ENCODE measurements at regions not wholly inside any gene's neighbourhood (a gene's known extent, or its start where the extent isn't known, plus 50 kb on each side); places are given as distances from the start of the nearest gene placed in this dataset.

DNA sequence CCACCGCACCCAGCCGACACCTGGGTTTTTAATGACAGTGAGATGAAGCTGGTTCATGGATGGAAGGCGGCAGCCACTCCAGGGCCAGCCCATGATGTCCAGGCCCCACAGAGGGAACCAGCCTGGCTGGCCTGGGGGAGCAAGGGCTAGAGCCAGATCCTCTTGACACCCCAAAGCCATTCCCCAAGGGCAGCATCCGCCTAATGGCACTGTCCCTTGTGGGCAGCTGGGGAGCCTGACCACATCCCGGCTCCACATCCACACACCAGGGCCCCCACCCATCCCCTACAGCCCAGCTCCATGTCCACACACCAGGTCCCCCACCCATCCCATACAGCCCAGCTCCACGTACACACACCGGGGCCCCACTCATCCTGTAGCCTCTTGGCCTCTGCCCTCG, 53.3 kb upstream of the ACSF3 start:
- TF ChIP-seq SMC3 (IDR thresholded peaks at IDR 0.05; ENCODE audit: low read depth, low read length) (no peak), FOXJ3 (CRISPR knock-in tag; IDR thresholded peaks at IDR 0.05) (no peak), SIN3A (IDR thresholded peaks at IDR 0.05; ENCODE audit: borderline replicate concordance, low read depth, low read length) (no peak)
- ChIA-PET POLR2A (no interaction called here), CTCF (interaction anchor here (0.9 to 1.1 kb wide), 3 partner anchors 10 to 30 kb away, joined by 3 read pairs; no protein-coding TSS in a partner anchor)
- H3K9me3 ChIP-seq: no peaks in the 10 kb centered on the region
- H3K4me3 ChIP-seq (ENCODE audit: low read depth in 2 of 2, low read length in 1 of 2): no peak overlapping the region
- DNase-seq: no peak
- no peak overlapping the region for H3K27ac ChIP-seq (ENCODE audit: low read depth in 2 of 2, low read length in 1 of 2)
- H4K20me1 ChIP-seq (ENCODE audit: insufficient read depth): no peaks in the 10 kb centered on the region
- H3K36me3 ChIP-seq (replicated peaks in 1 of 2; ENCODE audit: control insufficient read depth in 1 of 2, insufficient read depth in 2 of 2, low read length in 1 of 2): no peaks in the 10 kb centered on the region
- H3K4me1 ChIP-seq (ENCODE audit: control insufficient read depth in 1 of 2, insufficient read depth in 2 of 2, low read depth in 1 of 2, low read length in 1 of 2): peaks cover 0 to 12% of the 10 kb centered on the region in 2 experiments; a peak in 1 of 4 replicates
- H3K9ac ChIP-seq: no peak overlapping the region
- H2AFZ ChIP-seq (ENCODE audit: low read depth): no peak overlapping the region
- WGBS (ENCODE audit: low lambda C conversion rate): 57% methylated on average over 6 of the region's 8 CpGs
- H3K9me2 ChIP-seq: no peaks in the 10 kb centered on the region
- no peaks in the 10 kb centered on the region for H3F3A ChIP-seq (replicated peaks; ENCODE audit: insufficient read depth)
- peaks cover 5% of the 10 kb centered on the region for H3K27me3 ChIP-seq (ENCODE audit: insufficient read depth)
- H3K4me2 ChIP-seq: no peak overlapping the region
- H3K79me2 ChIP-seq (ENCODE audit: insufficient read depth): no peaks in the 10 kb centered on the region

DNA sequence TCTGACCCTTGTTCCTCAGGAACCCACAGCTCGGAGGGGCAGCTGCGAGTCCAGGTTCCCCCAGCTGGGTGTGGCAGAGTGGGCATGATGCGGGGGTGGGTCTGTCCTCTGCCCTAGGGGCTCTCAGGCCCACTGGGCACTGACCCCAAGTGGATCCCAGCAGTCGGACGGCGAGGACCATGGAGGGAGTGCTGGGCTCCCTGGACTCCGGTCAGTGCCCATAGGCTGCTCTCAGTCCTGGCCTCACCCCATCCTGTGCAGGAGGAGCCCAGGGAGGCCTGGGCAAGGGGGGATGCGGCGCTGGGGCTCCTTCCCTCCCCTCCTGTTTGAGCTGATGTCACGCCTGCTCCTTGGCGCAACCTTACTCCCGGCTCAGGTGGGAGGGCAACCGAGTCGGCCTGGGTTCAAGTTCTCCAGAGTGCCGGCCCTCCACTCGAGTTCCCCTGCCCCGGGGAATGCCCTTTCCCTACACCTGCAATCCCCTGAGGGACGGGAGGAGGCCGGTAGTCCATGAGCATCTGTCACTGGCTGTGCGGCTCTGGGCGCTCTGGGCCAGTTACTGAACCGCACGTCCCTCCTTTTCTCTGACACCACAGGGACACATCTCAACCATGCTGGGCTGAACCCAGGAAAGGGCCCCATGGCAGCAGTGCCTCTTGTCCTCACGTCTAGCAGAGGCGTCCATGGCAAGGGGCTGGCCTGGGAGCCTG, 52.6 kb upstream of the ACSF3 start:
- no peak for TF ChIP-seq RAD21 (IDR thresholded peaks at IDR 0.05; ENCODE audit: low read length)
- TF ChIP-seq RXRA (IDR thresholded peaks at IDR 0.05; ENCODE audit: borderline replicate concordance, low read depth): no peak
- ChIA-PET POLR2A (no interaction called here), CTCF (interaction anchor here (0.9 to 1.1 kb wide), 2 partner anchors 17 to 29 kb away, joined by 3 read pairs; no protein-coding TSS in a partner anchor)
- Histone ChIP-seq H3K36me3 (replicated peaks in 1 of 2; ENCODE audit: control insufficient read depth in 1 of 2, insufficient read depth in 2 of 2, low read length in 1 of 2) (no peaks in the 10 kb centered on the region), H3K9me2 (no peaks in the 10 kb centered on the region), H3K79me2 (ENCODE audit: insufficient read depth) (no peaks in the 10 kb centered on the region), H3F3A (replicated peaks; ENCODE audit: insufficient read depth) (no peaks in the 10 kb centered on the region), H2AFZ (ENCODE audit: low read depth) (no peak overlapping the region), H3K4me2 (no peak overlapping the region), H3K9ac (no peak overlapping the region), H3K4me1 (ENCODE audit: control insufficient read depth in 1 of 2, insufficient read depth in 2 of 2, low read depth in 1 of 2, low read length in 1 of 2) (peaks cover 0 to 12% of the 10 kb centered on the region in 2 experiments; a peak in 1 of 4 replicates), H3K27ac (ENCODE audit: low read depth in 2 of 2, low read length in 1 of 2) (no peak overlapping the region), H3K9me3 (no peaks in the 10 kb centered on the region), H4K20me1 (ENCODE audit: insufficient read depth) (no peaks in the 10 kb centered on the region), H3K4me3 (ENCODE audit: low read depth in 2 of 2, low read length in 1 of 2) (no peak overlapping the region), H3K27me3 (ENCODE audit: insufficient read depth) (peaks cover 5% of the 10 kb centered on the region)
- WGBS (ENCODE audit: low lambda C conversion rate): 49% methylated on average over 10 of the region's 25 CpGs
- DNase-seq: no peak

DNA sequence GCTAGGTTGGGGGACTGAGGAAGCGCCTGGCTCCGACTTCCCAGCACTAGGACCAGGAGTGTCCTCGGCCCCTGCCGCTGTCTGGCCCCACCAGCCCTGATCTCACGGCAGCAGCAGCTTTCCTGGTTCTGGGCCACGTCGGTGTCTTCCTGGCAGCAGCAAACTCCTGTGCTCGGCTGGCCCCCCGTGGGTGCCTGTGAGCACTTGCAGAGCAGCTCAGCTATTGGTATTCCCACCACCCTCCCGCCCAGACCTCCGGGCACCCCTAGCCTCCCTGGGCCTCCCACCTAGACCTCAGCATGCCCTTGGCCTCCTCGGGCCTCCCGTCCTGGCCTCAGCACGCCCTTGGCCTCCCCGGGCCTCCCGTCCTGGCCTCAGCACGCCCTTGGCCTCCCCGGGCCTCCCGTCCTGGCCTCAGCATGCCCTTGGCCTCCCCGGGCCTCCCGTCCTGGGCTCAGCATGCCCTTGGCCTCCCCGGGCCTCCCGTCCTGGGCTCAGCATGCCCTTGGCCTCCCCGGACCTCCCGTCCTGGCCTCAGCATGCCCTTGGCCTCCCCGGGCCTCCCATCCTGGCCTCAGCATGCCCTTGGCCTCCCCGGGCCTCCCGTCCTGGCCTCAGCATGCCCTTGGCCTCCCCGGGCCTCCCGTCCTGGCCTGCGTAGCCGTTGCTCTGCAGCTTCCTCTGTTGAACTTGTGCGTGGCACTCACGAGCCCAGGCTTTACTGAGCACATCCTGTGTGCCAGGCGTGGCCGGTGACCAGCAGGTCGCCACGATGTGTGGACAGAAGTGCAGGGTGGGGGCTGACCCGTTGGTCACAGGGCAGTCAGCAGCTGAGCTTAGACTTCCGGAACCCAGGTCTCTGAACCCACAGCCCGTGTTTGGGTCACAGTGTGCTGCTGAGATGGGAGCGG, 51.8 kb upstream of the ACSF3 start:
- no peak for DNase-seq
- no peak overlapping the region for H2AFZ ChIP-seq (ENCODE audit: low read depth)
- 55% methylated on average over 12 of the region's 42 CpGs for WGBS (ENCODE audit: low lambda C conversion rate)
- peaks cover 0 to 12% of the 10 kb centered on the region in 2 experiments; a peak in 1 of 4 replicates for H3K4me1 ChIP-seq (ENCODE audit: control insufficient read depth in 1 of 2, insufficient read depth in 2 of 2, low read depth in 1 of 2, low read length in 1 of 2)
- H3K9ac ChIP-seq: no peak overlapping the region
- H4K20me1 ChIP-seq (ENCODE audit: insufficient read depth): no peaks in the 10 kb centered on the region
- H3K4me3 ChIP-seq (ENCODE audit: low read depth in 2 of 2, low read length in 1 of 2): no peak overlapping the region
- H3K79me2 ChIP-seq (ENCODE audit: insufficient read depth): no peaks in the 10 kb centered on the region
- ChIA-PET POLR2A (no interaction called here), CTCF (interaction anchor here (1.1 to 1.2 kb wide), 2 partner anchors 18 to 305 kb away, joined by 3 read pairs; no protein-coding TSS in a partner anchor)
- H3K9me2 ChIP-seq: no peaks in the 10 kb centered on the region
- no peaks in the 10 kb centered on the region for H3F3A ChIP-seq (replicated peaks; ENCODE audit: insufficient read depth)
- no peak overlapping the region for H3K27ac ChIP-seq (ENCODE audit: low read depth in 2 of 2, low read length in 1 of 2)
- peaks cover 5% of the 10 kb centered on the region for H3K27me3 ChIP-seq (ENCODE audit: insufficient read depth)
- no peak overlapping the region for H3K4me2 ChIP-seq
- no peak for TF ChIP-seq NFIC (IDR thresholded peaks at IDR 0.05; ENCODE audit: borderline replicate concordance)
- TF ChIP-seq, protein P1, sequence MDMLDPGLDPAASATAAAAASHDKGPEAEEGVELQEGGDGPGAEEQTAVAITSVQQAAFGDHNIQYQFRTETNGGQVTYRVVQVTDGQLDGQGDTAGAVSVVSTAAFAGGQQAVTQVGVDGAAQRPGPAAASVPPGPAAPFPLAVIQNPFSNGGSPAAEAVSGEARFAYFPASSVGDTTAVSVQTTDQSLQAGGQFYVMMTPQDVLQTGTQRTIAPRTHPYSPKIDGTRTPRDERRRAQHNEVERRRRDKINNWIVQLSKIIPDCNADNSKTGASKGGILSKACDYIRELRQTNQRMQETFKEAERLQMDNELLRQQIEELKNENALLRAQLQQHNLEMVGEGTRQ (IDR thresholded peaks at IDR 0.05; ENCODE audit: borderline replicate concordance, low read depth, low read length): no peak
- TF ChIP-seq RAD21 (IDR thresholded peaks at IDR 0.05; ENCODE audit: low read length): no peak
- no peak for TF ChIP-seq REST (IDR thresholded peaks at IDR 0.05; ENCODE audit: low read depth, low read length)
- TF ChIP-seq MEF2A (IDR thresholded peaks at IDR 0.05; ENCODE audit: borderline replicate concordance, low read depth): no peak
- TF ChIP-seq NRF1 (IDR thresholded peaks at IDR 0.05; ENCODE audit: low read depth, low read length): no peak
- no peak for TF ChIP-seq FOSL2 (IDR thresholded peaks at IDR 0.05; ENCODE audit: borderline replicate concordance, low read depth)
- no peak for TF ChIP-seq EZH2phosphoT487 (IDR thresholded peaks at IDR 0.05; ENCODE audit: borderline replicate concordance, low read depth)
- TF ChIP-seq TCF12 (IDR thresholded peaks at IDR 0.05): no peak
- TF ChIP-seq TAF1 (IDR thresholded peaks at IDR 0.05; ENCODE audit: borderline replicate concordance, low read depth, low read length): no peak
- no peaks in the 10 kb centered on the region for H3K9me3 ChIP-seq
- no peaks in the 10 kb centered on the region for H3K36me3 ChIP-seq (replicated peaks in 1 of 2; ENCODE audit: control insufficient read depth in 1 of 2, insufficient read depth in 2 of 2, low read length in 1 of 2)
